ENCODE measurements at regions not wholly inside any gene's neighbourhood (a gene's known extent, or its start where the extent isn't known, plus 50 kb on each side); places are given as distances from the start of the nearest gene placed in this dataset.

- no peak for DNase-seq (ENCODE audit: low read depth in 1 of 2, low spot score in 1 of 2)
- in situ Hi-C loops (cut with HindIII; ENCODE audit: low pct_unique_long_range_greater_than_20kb, low sequenced_read_pairs), result no loop called here
- TF ChIP-seq JUND (IDR thresholded peaks at IDR 0.05; ENCODE audit: low read depth), result no peak
Measured at GRCh38 chr16:54434859-54435258, 148.3 kb upstream of the IRX3 start.

- no peak for DNase-seq (ENCODE audit: low read depth in 1 of 2, low spot score in 1 of 2)
- no peak for TF ChIP-seq JUND (IDR thresholded peaks at IDR 0.05; ENCODE audit: low read depth)
- in situ Hi-C loops (cut with HindIII; ENCODE audit: low pct_unique_long_range_greater_than_20kb, low sequenced_read_pairs), result no loop called here
Measured at GRCh38 chr16:54432897-54433229, 146.3 kb upstream of the IRX3 start.

- no peak for TF ChIP-seq JUND (IDR thresholded peaks at IDR 0.05; ENCODE audit: low read depth)
- in situ Hi-C loops (cut with HindIII; ENCODE audit: low pct_unique_long_range_greater_than_20kb, low sequenced_read_pairs), result no loop called here
- DNase-seq (ENCODE audit: low read depth in 1 of 2, low spot score in 1 of 2), result peak in 1 of 2 experiments; percentile 44
Measured at GRCh38 chr16:54431997-54432896, 145.7 kb upstream of the IRX3 start.

GRCh38 chr16:54431041-54431996 lies 144.7 kb upstream of the IRX3 start:
- in situ Hi-C loops (cut with HindIII; ENCODE audit: low pct_unique_long_range_greater_than_20kb, low sequenced_read_pairs), result no loop called here
- TF ChIP-seq JUND (IDR thresholded peaks at IDR 0.05; ENCODE audit: low read depth), result no peak
- peak in 1 of 2 experiments; percentile 61 for DNase-seq (ENCODE audit: low read depth in 1 of 2, low spot score in 1 of 2)

GRCh38 chr16:54430491-54431030 lies 144.0 kb upstream of the IRX3 start:
- peak in 1 of 2 experiments; percentile 90 for DNase-seq (ENCODE audit: low read depth in 1 of 2, low spot score in 1 of 2)
- peak; percentile 42; the same call in 1 of the 2 replicates for TF ChIP-seq JUND (IDR thresholded peaks at IDR 0.05; ENCODE audit: low read depth)
- in situ Hi-C loops (cut with HindIII; ENCODE audit: low pct_unique_long_range_greater_than_20kb, low sequenced_read_pairs), result no loop called here

- no peak for TF ChIP-seq JUND (IDR thresholded peaks at IDR 0.05; ENCODE audit: low read depth)
- DNase-seq (ENCODE audit: low read depth in 1 of 2, low spot score in 1 of 2), result peak in 1 of 2 experiments; percentile 84
- in situ Hi-C loops (cut with HindIII; ENCODE audit: low pct_unique_long_range_greater_than_20kb, low sequenced_read_pairs), result no loop called here
Measured at GRCh38 chr16:54429029-54429428, 142.4 kb upstream of the IRX3 start.

- no peak for TF ChIP-seq JUND (IDR thresholded peaks at IDR 0.05; ENCODE audit: low read depth)
- no peak for DNase-seq (ENCODE audit: low read depth in 1 of 2, low spot score in 1 of 2)
- in situ Hi-C loops (cut with HindIII; ENCODE audit: low pct_unique_long_range_greater_than_20kb, low sequenced_read_pairs), result no loop called here
Measured at GRCh38 chr16:54426553-54426849, 139.9 kb upstream of the IRX3 start.

- in situ Hi-C loops (cut with HindIII; ENCODE audit: low pct_unique_long_range_greater_than_20kb, low sequenced_read_pairs), result no loop called here
- peak in 1 of 2 experiments; percentile 98 for DNase-seq (ENCODE audit: low read depth in 1 of 2, low spot score in 1 of 2)
- peak; percentile 83; the same call in 1 of the 2 replicates for TF ChIP-seq JUND (IDR thresholded peaks at IDR 0.05; ENCODE audit: low read depth)
Measured at GRCh38 chr16:54425681-54426552, 139.3 kb upstream of the IRX3 start.

GRCh38 chr16:54425068-54425467 lies 138.5 kb upstream of the IRX3 start:
- peak in 1 of 2 experiments; percentile 96 for DNase-seq (ENCODE audit: low read depth in 1 of 2, low spot score in 1 of 2)
- peak; percentile 72 for TF ChIP-seq JUND (IDR thresholded peaks at IDR 0.05; ENCODE audit: low read depth)
- in situ Hi-C loops (cut with HindIII; ENCODE audit: low pct_unique_long_range_greater_than_20kb, low sequenced_read_pairs), result no loop called here

GRCh38 chr16:54424043-54424451 lies 137.5 kb upstream of the IRX3 start:
- peak in 1 of 2 experiments; percentile 99 for DNase-seq (ENCODE audit: low read depth in 1 of 2, low spot score in 1 of 2)
- TF ChIP-seq JUND (IDR thresholded peaks at IDR 0.05; ENCODE audit: low read depth), result peak; percentile 89; the same call in 1 of the 2 replicates
- in situ Hi-C loops (cut with HindIII; ENCODE audit: low pct_unique_long_range_greater_than_20kb, low sequenced_read_pairs), result no loop called here

- in situ Hi-C loops (cut with HindIII; ENCODE audit: low pct_unique_long_range_greater_than_20kb, low sequenced_read_pairs), result no loop called here
- no peak for TF ChIP-seq JUND (IDR thresholded peaks at IDR 0.05; ENCODE audit: low read depth)
- DNase-seq (ENCODE audit: low read depth in 1 of 2, low spot score in 1 of 2), result peak in 1 of 2 experiments; percentile 84
Measured at GRCh38 chr16:54422569-54422978, 136.0 kb upstream of the IRX3 start.

- no peak for DNase-seq (ENCODE audit: low read depth in 1 of 2, low spot score in 1 of 2)
- no peak for TF ChIP-seq JUND (IDR thresholded peaks at IDR 0.05; ENCODE audit: low read depth)
- in situ Hi-C loops (cut with HindIII; ENCODE audit: low pct_unique_long_range_greater_than_20kb, low sequenced_read_pairs), result no loop called here
Measured at GRCh38 chr16:54422159-54422558, 135.6 kb upstream of the IRX3 start.

All from T47D (cell line).